GM23338 (cell line): ENCODE measurements at regions not wholly inside any gene's neighbourhood (a gene's known extent, or its start where the extent isn't known, plus 50 kb on each side); places are given as distances from the start of the nearest gene placed in this dataset.

Experiments used
- ATAC-seq: fragments of 200-7000 bp; cut with Tn5 transposase; 3 replicates; pipeline ENCODE4 v1.9.1; 2020
- DNase-seq: peaks from one replicate; pipeline ENCODE4 v3.0.0-alpha.2; 2015; ENCODE audit warnings: low spot score
- H2AFZ ChIP-seq: fragments of 200-600 bp; sonication (generic); 2 replicates; pipeline ENCODE4 v1.8.0; 2016; ENCODE audit warnings: antibody characterized with exemption, mild to moderate bottlenecking, moderate library complexity
- H3F3A ChIP-seq: fragments of 200-600 bp; sonication (generic); replicated peaks from 2 replicates; pipeline ENCODE4 v1.8.0; 2017; ENCODE audit warnings: antibody characterized with exemption, mixed run types, low read depth
- H3K27ac ChIP-seq: fragments of 200-600 bp; sonication (generic); 2 replicates; pipeline ENCODE4 v1.6.1; 2016; ENCODE audit warnings: low read depth
- H3K27me3 ChIP-seq: fragments of 200-600 bp; sonication (generic); 2 replicates; pipeline ENCODE4 v1.8.0; 2016; ENCODE audit warnings: mild to moderate bottlenecking, mixed run types, moderate library complexity; ENCODE audit not compliant: insufficient read depth
- H3K36me3 ChIP-seq: fragments of 200-600 bp; sonication (generic); 2 replicates; pipeline ENCODE4 v1.8.0; 2016; ENCODE audit warnings: mild to moderate bottlenecking; ENCODE audit not compliant: insufficient read depth
- H3K4me1 ChIP-seq: fragments of 200-600 bp; sonication (generic); 2 replicates; pipeline ENCODE4 v1.8.0; 2016; ENCODE audit warnings: mild to moderate bottlenecking, moderate library complexity; ENCODE audit not compliant: insufficient read depth
- H3K4me2 ChIP-seq: fragments of 200-600 bp; sonication (generic); 2 replicates; pipeline ENCODE4 v1.7.1; 2017; ENCODE audit warnings: mixed run types
- H3K4me3 ChIP-seq: fragments of 200-600 bp; sonication (generic); 2 replicates; pipeline ENCODE4 v1.6.1; 2016; ENCODE audit warnings: mixed run types
- H3K79me2 ChIP-seq: fragments of 200-600 bp; sonication (generic); replicated peaks from 2 replicates; pipeline ENCODE4 v1.8.0; 2017; ENCODE audit warnings: mild to moderate bottlenecking; ENCODE audit not compliant: insufficient read depth
- H3K9me2 ChIP-seq: fragments of 200-600 bp; sonication (generic); 2 replicates; pipeline ENCODE4 v1.8.0; 2017; ENCODE audit not compliant: insufficient read depth
- H4K20me1 ChIP-seq: fragments of 200-600 bp; sonication (generic); replicated peaks from 2 replicates; pipeline ENCODE4 v1.8.0; 2017; ENCODE audit warnings: mild to moderate bottlenecking; ENCODE audit not compliant: insufficient read depth
- H3K27ac Mint-ChIP-seq: 2 replicates; pipeline ENCODE4 v1.8.0; 2020; ENCODE audit warnings: inconsistent platforms, mild to moderate bottlenecking, moderate library complexity, mixed read lengths
- H3K27me3 Mint-ChIP-seq: 3 replicates; pipeline ENCODE4 v1.8.0; 2022; ENCODE audit warnings: low read depth, mild to moderate bottlenecking, moderate library complexity, mixed read lengths, inconsistent platforms; ENCODE audit not compliant: insufficient read depth, poor library complexity
- H3K36me3 Mint-ChIP-seq: 3 replicates; pipeline ENCODE4 v1.8.0; 2021; ENCODE audit warnings: low read depth, mild to moderate bottlenecking, inconsistent platforms, moderate library complexity, mixed read lengths
- H3K4me1 Mint-ChIP-seq: 3 replicates; pipeline ENCODE4 v1.8.0; 2020; ENCODE audit warnings: mild to moderate bottlenecking, inconsistent platforms, mixed read lengths
- H3K4me3 Mint-ChIP-seq: 3 replicates; pipeline ENCODE4 v1.8.0; 2021; ENCODE audit warnings: moderate library complexity, mild to moderate bottlenecking, inconsistent platforms, mixed read lengths
- H3K9me3 Mint-ChIP-seq: 3 replicates; pipeline ENCODE4 v1.8.0; 2020; ENCODE audit warnings: moderate library complexity, mild to moderate bottlenecking, inconsistent platforms, mixed read lengths
- CREB1 ChIP-seq: fragments of 250-450 bp; sonication (Bioruptor Pico); IDR thresholded peaks from 2 replicates; pipeline ENCODE4 v1.5.0; 2020; ENCODE audit warnings: low read depth, mild to moderate bottlenecking, moderate library complexity
- EZH2 ChIP-seq: fragments of 200-600 bp; sonication (generic); IDR thresholded peaks from one replicate; pipeline ENCODE4 v1.8.0; 2017; ENCODE audit warnings: antibody characterized with exemption, mild to moderate bottlenecking, low read depth; ENCODE audit not compliant: unreplicated experiment
- EZH2phosphoT487 ChIP-seq: fragments of 200-600 bp; sonication (generic); IDR thresholded peaks from one replicate; pipeline ENCODE4 v1.8.1; 2018; ENCODE audit warnings: antibody characterized with exemption; ENCODE audit not compliant: unreplicated experiment
- JUNB ChIP-seq: IDR thresholded peaks from one replicate; pipeline ENCODE4 v1.6.1; 2016; ENCODE audit warnings: antibody characterized with exemption; ENCODE audit not compliant: unreplicated experiment
- POLR2AphosphoS5 ChIP-seq: IDR thresholded peaks from 2 replicates; pipeline ENCODE4 v1.6.1; 2016; ENCODE audit warnings: antibody characterized with exemption, low read depth
- ZNF114 ChIP-seq: fragments of 250-450 bp; sonication (Bioruptor Pico); IDR thresholded peaks from 2 replicates; pipeline ENCODE4 v1.5.0; 2020; ENCODE audit warnings: mild to moderate bottlenecking, moderate library complexity
- ZNF331 ChIP-seq: fragments of 250-450 bp; sonication (Bioruptor Pico); IDR thresholded peaks from 2 replicates; pipeline ENCODE4 v1.5.0; 2020; ENCODE audit warnings: low read depth, mild to moderate bottlenecking, moderate library complexity
- TF ChIP-seq, protein P1 (sequence below), 2 experiments: fragments of 200-600 bp in 1 of 2; sonication (generic) in 1 of 2; conservative IDR thresholded peaks; 2 replicates each; pipeline versions ENCODE4 v1.5.1 to v1.6.1; 2016 to 2017; ENCODE audit warnings: antibody characterized with exemption in 2 of 2, low read depth in 2 of 2, mild to moderate bottlenecking in 2 of 2, moderate library complexity in 1 of 2
- TF ChIP-seq, protein P2 (sequence below): IDR thresholded peaks from one replicate; pipeline ENCODE4 v1.6.1; 2018; ENCODE audit warnings: antibody characterized with exemption; ENCODE audit not compliant: unreplicated experiment
- TF ChIP-seq, protein P3 (sequence below): fragments of 250-450 bp; sonication (Bioruptor Pico); IDR thresholded peaks from 2 replicates; pipeline ENCODE4 v1.5.0; 2020; ENCODE audit warnings: mild to moderate bottlenecking, moderate library complexity
- TF ChIP-seq, protein P4 (sequence below): IDR thresholded peaks from 2 replicates; pipeline ENCODE4 v1.6.1; 2016; ENCODE audit warnings: antibody characterized with exemption

DNA sequence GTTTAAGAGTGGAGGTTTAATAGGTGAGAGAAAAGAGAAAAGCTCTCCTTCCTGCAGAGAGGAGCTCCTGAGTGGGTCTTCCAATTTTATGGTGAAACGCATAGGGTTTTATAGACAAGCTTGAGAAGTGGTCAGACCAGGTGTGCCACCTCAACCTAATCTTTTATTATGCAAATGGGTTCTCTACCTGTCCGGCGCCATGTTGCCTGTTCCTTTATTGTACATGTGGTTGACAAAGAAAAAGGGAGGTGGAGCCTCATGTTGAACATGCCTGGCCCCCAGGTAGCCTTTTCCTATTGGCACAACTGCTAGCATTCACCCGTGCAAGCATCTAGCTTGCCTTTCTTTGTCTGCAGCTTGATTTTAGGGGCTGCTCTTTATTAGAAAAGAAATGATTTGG, 115.9 kb upstream of the F13A1 start:
- ATAC-seq = no peak
- Histone ChIP-seq H3K27ac (no peak overlapping the region), H3K4me1 (no peaks in the 10 kb centered on the region), H3F3A (no peaks in the 10 kb centered on the region), H3K79me2 (no peaks in the 10 kb centered on the region), H2AFZ (no peak overlapping the region), H3K4me3 (no peak overlapping the region), H3K9me2 (no peaks in the 10 kb centered on the region; the same call in 1 of the 2 replicates), H3K4me2 (no peak overlapping the region), H3K36me3 (no peaks in the 10 kb centered on the region), H4K20me1 (no peaks in the 10 kb centered on the region), H3K27me3 (no peaks in the 10 kb centered on the region)
- Mint-ChIP-seq H3K4me1 (no peaks in the 10 kb centered on the region), H3K4me3 (no peak overlapping the region), H3K36me3 (no peaks in the 10 kb centered on the region), H3K27ac (no peak overlapping the region), H3K9me3 (no peaks in the 10 kb centered on the region), H3K27me3 (no peaks in the 10 kb centered on the region)
- DNase-seq = no peak
- TF ChIP-seq JUNB = no peak
- no peak for TF ChIP-seq POLR2AphosphoS5
- no peak for TF ChIP-seq ZNF331 (CRISPR knock-in tag)
- TF ChIP-seq CREB1 (CRISPR knock-in tag) = no peak
- TF ChIP-seq, protein P1, sequence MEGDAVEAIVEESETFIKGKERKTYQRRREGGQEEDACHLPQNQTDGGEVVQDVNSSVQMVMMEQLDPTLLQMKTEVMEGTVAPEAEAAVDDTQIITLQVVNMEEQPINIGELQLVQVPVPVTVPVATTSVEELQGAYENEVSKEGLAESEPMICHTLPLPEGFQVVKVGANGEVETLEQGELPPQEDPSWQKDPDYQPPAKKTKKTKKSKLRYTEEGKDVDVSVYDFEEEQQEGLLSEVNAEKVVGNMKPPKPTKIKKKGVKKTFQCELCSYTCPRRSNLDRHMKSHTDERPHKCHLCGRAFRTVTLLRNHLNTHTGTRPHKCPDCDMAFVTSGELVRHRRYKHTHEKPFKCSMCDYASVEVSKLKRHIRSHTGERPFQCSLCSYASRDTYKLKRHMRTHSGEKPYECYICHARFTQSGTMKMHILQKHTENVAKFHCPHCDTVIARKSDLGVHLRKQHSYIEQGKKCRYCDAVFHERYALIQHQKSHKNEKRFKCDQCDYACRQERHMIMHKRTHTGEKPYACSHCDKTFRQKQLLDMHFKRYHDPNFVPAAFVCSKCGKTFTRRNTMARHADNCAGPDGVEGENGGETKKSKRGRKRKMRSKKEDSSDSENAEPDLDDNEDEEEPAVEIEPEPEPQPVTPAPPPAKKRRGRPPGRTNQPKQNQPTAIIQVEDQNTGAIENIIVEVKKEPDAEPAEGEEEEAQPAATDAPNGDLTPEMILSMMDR (conservative IDR thresholded peaks at IDR 0.05; ENCODE audit: low read depth in 2 of 2) = no peak
- TF ChIP-seq EZH2phosphoT487 = no peak
- no peak for TF ChIP-seq ZNF114
- TF ChIP-seq, protein P2, sequence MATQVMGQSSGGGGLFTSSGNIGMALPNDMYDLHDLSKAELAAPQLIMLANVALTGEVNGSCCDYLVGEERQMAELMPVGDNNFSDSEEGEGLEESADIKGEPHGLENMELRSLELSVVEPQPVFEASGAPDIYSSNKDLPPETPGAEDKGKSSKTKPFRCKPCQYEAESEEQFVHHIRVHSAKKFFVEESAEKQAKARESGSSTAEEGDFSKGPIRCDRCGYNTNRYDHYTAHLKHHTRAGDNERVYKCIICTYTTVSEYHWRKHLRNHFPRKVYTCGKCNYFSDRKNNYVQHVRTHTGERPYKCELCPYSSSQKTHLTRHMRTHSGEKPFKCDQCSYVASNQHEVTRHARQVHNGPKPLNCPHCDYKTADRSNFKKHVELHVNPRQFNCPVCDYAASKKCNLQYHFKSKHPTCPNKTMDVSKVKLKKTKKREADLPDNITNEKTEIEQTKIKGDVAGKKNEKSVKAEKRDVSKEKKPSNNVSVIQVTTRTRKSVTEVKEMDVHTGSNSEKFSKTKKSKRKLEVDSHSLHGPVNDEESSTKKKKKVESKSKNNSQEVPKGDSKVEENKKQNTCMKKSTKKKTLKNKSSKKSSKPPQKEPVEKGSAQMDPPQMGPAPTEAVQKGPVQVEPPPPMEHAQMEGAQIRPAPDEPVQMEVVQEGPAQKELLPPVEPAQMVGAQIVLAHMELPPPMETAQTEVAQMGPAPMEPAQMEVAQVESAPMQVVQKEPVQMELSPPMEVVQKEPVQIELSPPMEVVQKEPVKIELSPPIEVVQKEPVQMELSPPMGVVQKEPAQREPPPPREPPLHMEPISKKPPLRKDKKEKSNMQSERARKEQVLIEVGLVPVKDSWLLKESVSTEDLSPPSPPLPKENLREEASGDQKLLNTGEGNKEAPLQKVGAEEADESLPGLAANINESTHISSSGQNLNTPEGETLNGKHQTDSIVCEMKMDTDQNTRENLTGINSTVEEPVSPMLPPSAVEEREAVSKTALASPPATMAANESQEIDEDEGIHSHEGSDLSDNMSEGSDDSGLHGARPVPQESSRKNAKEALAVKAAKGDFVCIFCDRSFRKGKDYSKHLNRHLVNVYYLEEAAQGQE = no peak
- TF ChIP-seq, protein P3, sequence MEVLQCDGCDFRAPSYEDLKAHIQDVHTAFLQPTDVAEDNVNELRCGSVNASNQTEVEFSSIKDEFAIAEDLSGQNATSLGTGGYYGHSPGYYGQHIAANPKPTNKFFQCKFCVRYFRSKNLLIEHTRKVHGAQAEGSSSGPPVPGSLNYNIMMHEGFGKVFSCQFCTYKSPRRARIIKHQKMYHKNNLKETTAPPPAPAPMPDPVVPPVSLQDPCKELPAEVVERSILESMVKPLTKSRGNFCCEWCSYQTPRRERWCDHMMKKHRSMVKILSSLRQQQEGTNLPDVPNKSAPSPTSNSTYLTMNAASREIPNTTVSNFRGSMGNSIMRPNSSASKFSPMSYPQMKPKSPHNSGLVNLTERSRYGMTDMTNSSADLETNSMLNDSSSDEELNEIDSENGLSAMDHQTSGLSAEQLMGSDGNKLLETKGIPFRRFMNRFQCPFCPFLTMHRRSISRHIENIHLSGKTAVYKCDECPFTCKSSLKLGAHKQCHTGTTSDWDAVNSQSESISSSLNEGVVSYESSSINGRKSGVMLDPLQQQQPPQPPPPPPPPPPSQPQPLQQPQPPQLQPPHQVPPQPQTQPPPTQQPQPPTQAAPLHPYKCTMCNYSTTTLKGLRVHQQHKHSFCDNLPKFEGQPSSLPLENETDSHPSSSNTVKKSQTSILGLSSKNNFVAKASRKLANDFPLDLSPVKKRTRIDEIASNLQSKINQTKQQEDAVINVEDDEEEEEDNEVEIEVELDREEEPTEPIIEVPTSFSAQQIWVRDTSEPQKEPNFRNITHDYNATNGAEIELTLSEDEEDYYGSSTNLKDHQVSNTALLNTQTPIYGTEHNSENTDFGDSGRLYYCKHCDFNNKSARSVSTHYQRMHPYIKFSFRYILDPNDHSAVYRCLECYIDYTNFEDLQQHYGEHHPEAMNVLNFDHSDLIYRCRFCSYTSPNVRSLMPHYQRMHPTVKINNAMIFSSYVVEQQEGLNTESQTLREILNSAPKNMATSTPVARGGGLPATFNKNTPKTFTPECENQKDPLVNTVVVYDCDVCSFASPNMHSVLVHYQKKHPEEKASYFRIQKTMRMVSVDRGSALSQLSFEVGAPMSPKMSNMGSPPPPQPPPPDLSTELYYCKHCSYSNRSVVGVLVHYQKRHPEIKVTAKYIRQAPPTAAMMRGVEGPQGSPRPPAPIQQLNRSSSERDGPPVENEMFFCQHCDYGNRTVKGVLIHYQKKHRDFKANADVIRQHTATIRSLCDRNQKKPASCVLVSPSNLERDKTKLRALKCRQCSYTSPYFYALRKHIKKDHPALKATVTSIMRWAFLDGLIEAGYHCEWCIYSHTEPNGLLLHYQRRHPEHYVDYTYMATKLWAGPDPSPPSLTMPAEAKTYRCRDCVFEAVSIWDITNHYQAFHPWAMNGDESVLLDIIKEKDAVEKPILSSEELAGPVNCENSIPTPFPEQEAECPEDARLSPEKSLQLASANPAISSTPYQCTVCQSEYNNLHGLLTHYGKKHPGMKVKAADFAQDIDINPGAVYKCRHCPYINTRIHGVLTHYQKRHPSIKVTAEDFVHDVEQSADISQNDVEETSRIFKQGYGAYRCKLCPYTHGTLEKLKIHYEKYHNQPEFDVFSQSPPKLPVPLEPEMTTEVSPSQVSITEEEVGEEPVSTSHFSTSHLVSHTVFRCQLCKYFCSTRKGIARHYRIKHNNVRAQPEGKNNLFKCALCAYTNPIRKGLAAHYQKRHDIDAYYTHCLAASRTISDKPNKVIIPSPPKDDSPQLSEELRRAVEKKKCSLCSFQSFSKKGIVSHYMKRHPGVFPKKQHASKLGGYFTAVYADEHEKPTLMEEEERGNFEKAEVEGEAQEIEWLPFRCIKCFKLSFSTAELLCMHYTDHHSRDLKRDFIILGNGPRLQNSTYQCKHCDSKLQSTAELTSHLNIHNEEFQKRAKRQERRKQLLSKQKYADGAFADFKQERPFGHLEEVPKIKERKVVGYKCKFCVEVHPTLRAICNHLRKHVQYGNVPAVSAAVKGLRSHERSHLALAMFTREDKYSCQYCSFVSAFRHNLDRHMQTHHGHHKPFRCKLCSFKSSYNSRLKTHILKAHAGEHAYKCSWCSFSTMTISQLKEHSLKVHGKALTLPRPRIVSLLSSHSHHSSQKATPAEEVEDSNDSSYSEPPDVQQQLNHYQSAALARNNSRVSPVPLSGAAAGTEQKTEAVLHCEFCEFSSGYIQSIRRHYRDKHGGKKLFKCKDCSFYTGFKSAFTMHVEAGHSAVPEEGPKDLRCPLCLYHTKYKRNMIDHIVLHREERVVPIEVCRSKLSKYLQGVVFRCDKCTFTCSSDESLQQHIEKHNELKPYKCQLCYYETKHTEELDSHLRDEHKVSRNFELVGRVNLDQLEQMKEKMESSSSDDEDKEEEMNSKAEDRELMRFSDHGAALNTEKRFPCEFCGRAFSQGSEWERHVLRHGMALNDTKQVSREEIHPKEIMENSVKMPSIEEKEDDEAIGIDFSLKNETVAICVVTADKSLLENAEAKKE = no peak
- no peak for TF ChIP-seq EZH2
- TF ChIP-seq, protein P4, sequence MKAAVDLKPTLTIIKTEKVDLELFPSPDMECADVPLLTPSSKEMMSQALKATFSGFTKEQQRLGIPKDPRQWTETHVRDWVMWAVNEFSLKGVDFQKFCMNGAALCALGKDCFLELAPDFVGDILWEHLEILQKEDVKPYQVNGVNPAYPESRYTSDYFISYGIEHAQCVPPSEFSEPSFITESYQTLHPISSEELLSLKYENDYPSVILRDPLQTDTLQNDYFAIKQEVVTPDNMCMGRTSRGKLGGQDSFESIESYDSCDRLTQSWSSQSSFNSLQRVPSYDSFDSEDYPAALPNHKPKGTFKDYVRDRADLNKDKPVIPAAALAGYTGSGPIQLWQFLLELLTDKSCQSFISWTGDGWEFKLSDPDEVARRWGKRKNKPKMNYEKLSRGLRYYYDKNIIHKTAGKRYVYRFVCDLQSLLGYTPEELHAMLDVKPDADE = no peak
